ENCODE measurements at regions not wholly inside any gene's neighbourhood (a gene's known extent, or its start where the extent isn't known, plus 50 kb on each side); places are given as distances from the start of the nearest gene placed in this dataset.

DNA sequence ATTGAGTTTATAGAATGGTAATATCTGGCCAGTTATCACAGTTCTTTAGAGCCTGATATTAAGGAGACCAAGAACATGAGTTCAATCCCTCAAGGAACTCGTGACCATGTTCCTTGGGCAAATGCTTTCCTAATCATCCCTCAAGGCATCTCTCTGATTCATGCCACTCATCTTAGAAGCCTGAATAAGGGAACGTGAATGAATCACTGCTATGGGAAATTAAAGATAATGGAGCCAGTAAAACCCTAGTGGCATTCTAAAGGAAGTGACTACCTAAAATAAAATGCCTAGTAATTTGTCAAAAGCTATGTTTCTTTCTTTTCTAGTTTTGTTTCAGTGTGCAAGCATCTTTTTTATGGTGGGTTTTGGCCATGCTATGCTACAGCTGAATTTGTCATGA, 1161.3 kb downstream of the C4orf33 start:
- ChIA-PET CTCF (no interaction called here), POLR2A (no interaction called here)
- H3K4me1 Mint-ChIP-seq, result no peaks in the 10 kb centered on the region
- H3K9me3 Mint-ChIP-seq (ENCODE audit: low read depth), result no peaks in the 10 kb centered on the region
- H3K36me3 Mint-ChIP-seq (ENCODE audit: low read depth), result no peaks in the 10 kb centered on the region
- H3K4me3 Mint-ChIP-seq, result no peak overlapping the region
- intact Hi-C loops (cut with DNase I, micrococcal nuclease), result no loop called here
- H3K27ac Mint-ChIP-seq, result no peak overlapping the region
- no peaks in the 10 kb centered on the region for H3K27me3 Mint-ChIP-seq
- ATAC-seq, result no peak
- DNase-seq, result no peak

DNA sequence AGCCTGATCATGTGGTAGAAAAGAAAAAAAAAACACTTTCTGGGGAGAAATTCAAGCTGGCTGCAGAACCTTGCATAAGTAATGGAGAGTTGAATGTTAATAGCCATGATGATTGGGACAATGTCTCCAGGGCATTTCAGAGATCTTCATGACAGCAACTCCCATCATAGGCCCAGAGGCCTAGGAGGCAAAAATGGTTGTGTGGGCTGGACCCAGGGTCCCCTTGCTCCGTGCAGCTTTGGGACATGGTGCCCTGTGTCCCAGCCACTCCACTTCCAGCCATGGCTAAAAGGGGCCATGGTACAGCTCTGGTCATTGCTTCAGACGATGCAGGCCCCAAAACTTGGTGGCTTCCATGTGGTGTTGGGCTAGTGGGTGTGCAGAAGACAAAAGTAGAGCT, 1170.9 kb downstream of the C4orf33 start:
- Mint-ChIP-seq H3K4me3 (no peak overlapping the region), H3K36me3 (ENCODE audit: low read depth) (no peaks in the 10 kb centered on the region), H3K9me3 (ENCODE audit: low read depth) (peaks cover 13% of the 10 kb centered on the region), H3K27ac (no peak overlapping the region), H3K27me3 (no peaks in the 10 kb centered on the region), H3K4me1 (no peaks in the 10 kb centered on the region)
- CTCF ChIA-PET, result interaction anchor here (0.6 kb wide), 1 partner anchor 712 kb away, joined by 3 read pairs; no protein-coding TSS in a partner anchor
- POLR2A ChIA-PET, result no interaction called here
- ATAC-seq (no peak), DNase-seq (no peak)
- intact Hi-C loops (cut with DNase I, micrococcal nuclease), result no loop called here

DNA sequence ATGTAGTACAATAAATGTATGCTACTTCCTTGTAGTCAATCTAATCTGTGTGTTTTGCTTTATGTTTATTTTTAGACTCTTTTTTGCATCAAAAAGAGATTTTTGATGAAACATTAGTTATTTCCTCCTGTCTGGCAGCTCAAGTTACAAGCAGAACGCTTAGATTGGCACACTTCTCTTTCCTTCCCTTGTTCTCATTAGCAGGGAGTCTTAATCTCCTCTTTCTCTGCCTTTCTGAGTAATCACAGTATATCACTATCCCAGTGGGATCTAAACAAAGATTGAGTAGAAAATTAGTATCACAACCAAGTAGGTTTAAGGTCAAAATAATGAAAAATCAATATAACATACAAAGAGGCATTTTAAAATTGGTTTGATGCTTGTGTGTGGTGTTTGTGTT, 1192.6 kb downstream of the C4orf33 start:
- ChIA-PET CTCF (no interaction called here), POLR2A (no interaction called here)
- Mint-ChIP-seq H3K36me3 (ENCODE audit: low read depth) (no peaks in the 10 kb centered on the region), H3K27me3 (no peaks in the 10 kb centered on the region), H3K4me1 (no peaks in the 10 kb centered on the region), H3K27ac (no peak overlapping the region), H3K9me3 (ENCODE audit: low read depth) (peaks cover 5% of the 10 kb centered on the region), H3K4me3 (no peak overlapping the region)
- DNase-seq (no peak), ATAC-seq (no peak)
- intact Hi-C loops (cut with DNase I, micrococcal nuclease), result no loop called here

DNA sequence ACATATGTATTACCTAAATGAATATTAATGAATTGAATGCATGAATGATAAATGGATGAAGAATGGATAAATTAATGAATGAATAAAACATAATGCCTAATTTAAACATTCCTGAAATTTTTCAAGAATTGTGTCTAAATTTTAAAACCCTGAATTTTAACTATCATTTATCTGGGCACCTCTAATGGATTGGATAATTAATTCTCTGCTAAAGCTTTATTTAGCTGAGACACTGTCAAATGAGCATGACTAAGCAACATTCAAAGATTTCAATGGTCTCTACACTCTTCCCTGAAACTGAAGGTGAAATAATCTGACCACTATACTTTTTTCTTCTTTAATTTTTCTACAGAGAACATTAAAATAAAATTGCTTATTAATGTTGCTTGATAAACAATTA, 1197.7 kb downstream of the C4orf33 start:
- DNase-seq (no peak), ATAC-seq (no peak)
- Mint-ChIP-seq H3K4me1 (no peaks in the 10 kb centered on the region), H3K36me3 (ENCODE audit: low read depth) (no peaks in the 10 kb centered on the region), H3K27ac (no peak overlapping the region), H3K27me3 (no peaks in the 10 kb centered on the region), H3K4me3 (no peak overlapping the region), H3K9me3 (ENCODE audit: low read depth) (peaks cover 2% of the 10 kb centered on the region)
- intact Hi-C loops (cut with DNase I, micrococcal nuclease), result no loop called here
- CTCF ChIA-PET, result no interaction called here
- POLR2A ChIA-PET, result no interaction called here

DNA sequence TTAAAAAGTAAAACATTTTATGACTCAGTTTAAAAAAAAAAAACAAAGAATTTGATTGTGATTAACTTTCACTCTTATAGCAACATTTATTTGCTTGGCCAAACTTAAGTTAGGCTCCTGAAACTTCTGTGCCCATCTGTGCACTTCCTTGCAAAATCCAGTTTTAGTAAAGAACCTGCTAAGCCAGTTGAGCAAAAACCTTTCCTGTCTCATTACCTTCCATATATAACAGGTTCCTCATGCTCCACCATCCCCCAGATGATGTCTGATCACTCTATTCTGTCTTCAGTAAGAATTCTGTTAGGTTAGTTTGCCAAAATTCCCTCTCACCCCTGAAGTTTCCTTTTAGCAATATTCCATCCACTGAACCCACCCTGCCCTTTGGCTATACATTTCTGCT, 1200.5 kb downstream of the C4orf33 start:
- CTCF ChIA-PET, result no interaction called here
- H3K4me1 Mint-ChIP-seq, result no peaks in the 10 kb centered on the region

DNA sequence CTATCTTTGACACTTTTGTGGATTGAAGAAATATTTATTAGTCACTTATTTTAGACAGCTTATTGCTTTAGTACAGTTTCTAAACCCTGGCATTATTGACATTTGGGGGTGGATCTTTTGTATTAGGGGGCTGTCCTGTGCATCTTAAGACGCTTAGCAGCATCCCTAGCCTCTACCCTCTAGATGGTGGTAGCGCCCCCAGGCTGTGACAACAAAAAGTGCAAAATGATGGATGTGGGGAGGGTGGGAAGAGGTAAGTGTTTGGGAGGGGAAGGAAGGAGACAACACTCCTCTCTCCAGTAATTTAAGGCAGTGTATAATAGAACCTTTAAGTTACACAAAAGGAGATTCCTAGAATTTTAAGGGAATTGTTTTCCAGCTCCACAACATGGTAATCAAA, 1210.6 kb downstream of the C4orf33 start:
- ATAC-seq (no peak), DNase-seq (no peak)
- ChIA-PET CTCF (no interaction called here), POLR2A (no interaction called here)
- Mint-ChIP-seq H3K4me3 (no peak overlapping the region), H3K9me3 (ENCODE audit: low read depth) (no peaks in the 10 kb centered on the region), H3K4me1 (no peaks in the 10 kb centered on the region), H3K27me3 (no peaks in the 10 kb centered on the region), H3K27ac (no peak overlapping the region), H3K36me3 (ENCODE audit: low read depth) (no peaks in the 10 kb centered on the region)
- intact Hi-C loops (cut with DNase I, micrococcal nuclease), result no loop called here

More for the DNA sequence above, 1200.5 kb downstream of the C4orf33 start:
- Mint-ChIP-seq H3K36me3 (ENCODE audit: low read depth) (no peaks in the 10 kb centered on the region), H3K27ac (no peak overlapping the region), H3K4me3 (no peak overlapping the region), H3K9me3 (ENCODE audit: low read depth) (peaks cover 2% of the 10 kb centered on the region), H3K27me3 (no peaks in the 10 kb centered on the region)
- intact Hi-C loops (cut with DNase I, micrococcal nuclease), result no loop called here
- POLR2A ChIA-PET, result no interaction called here
- no peak for ATAC-seq
- no peak for DNase-seq

DNA sequence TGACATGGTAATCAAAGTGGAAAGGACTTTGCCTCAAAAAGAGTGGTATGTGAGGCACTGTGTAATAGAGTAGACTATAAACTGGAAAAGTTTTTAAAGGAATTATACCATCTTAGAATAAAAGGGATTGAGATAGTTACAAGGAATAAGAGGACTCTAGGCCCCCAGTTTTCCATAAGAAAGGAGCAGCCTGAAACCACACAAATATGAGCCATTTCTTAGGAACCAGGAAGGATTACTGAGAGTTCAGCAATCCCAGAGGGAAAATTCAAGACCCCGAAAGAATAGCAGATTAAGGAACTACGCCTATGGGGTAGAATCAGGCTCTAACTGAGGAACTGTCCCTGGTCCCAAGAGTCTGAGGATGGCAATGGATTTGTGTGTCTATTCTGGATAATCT, 1213.3 kb downstream of the C4orf33 start:
- no peaks in the 10 kb centered on the region for H3K9me3 Mint-ChIP-seq (ENCODE audit: low read depth)
- no peak overlapping the region for H3K27ac Mint-ChIP-seq
- no peaks in the 10 kb centered on the region for H3K4me1 Mint-ChIP-seq
- H3K4me3 Mint-ChIP-seq, result no peak overlapping the region
- ChIA-PET CTCF (no interaction called here), POLR2A (no interaction called here)
- intact Hi-C loops (cut with DNase I, micrococcal nuclease), result no loop called here
- ATAC-seq (no peak), DNase-seq (no peak)
- no peaks in the 10 kb centered on the region for H3K27me3 Mint-ChIP-seq
- no peaks in the 10 kb centered on the region for H3K36me3 Mint-ChIP-seq (ENCODE audit: low read depth)

DNA sequence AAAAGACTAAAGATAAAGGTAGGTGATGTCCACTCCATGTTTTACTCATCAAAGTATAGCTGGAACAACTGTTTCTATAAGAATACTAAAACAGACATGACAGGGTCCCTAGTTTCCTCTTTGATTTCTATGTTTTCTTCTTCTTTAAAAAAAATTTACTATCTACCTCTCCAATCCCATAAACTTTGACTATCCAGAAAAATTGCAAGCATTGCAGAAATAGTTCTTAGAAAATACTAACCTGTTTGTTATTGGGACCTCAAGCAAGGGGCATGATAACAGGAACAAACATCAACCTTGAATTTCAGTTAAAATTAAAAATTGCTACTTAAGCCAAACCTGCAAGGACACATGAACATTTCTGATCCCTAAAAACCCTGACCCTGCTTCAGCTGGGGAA, 1226.5 kb downstream of the C4orf33 start:
- Mint-ChIP-seq H3K4me1 (no peaks in the 10 kb centered on the region), H3K36me3 (ENCODE audit: low read depth) (no peaks in the 10 kb centered on the region), H3K27ac (no peak overlapping the region), H3K9me3 (ENCODE audit: low read depth) (no peaks in the 10 kb centered on the region), H3K4me3 (no peak overlapping the region), H3K27me3 (no peaks in the 10 kb centered on the region)
- CTCF ChIA-PET, result no interaction called here
- ATAC-seq (no peak), DNase-seq (no peak)
- intact Hi-C loops (cut with DNase I, micrococcal nuclease), result no loop called here
- POLR2A ChIA-PET, result no interaction called here

DNA sequence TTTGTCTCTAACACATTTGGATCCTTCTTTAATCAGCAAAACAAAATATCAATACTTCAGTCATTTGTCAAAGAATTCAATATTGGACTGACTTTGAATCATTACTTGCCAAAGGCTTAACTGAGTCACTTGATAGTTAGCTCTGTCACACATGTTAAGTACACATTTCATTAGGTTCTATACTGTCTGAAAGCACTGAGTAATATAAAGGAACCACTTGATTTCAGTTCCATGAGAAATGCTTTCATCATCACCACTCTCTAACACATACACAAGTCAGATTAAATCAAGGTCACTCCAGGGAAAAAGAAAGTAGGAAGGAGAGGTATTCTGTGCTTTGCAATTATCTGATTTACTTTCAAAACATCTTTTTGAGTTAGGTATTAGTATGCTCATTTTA, 1233.1 kb downstream of the C4orf33 start:
- no peak for DNase-seq
- no peak for ATAC-seq
- no peaks in the 10 kb centered on the region for H3K4me1 Mint-ChIP-seq
- CTCF ChIA-PET, result no interaction called here
- POLR2A ChIA-PET, result no interaction called here
- no peak overlapping the region for H3K27ac Mint-ChIP-seq
- no peaks in the 10 kb centered on the region for H3K36me3 Mint-ChIP-seq (ENCODE audit: low read depth)
- H3K9me3 Mint-ChIP-seq (ENCODE audit: low read depth), result no peaks in the 10 kb centered on the region
- H3K27me3 Mint-ChIP-seq, result no peaks in the 10 kb centered on the region
- no peak overlapping the region for H3K4me3 Mint-ChIP-seq
- intact Hi-C loops (cut with DNase I, micrococcal nuclease), result no loop called here

DNA sequence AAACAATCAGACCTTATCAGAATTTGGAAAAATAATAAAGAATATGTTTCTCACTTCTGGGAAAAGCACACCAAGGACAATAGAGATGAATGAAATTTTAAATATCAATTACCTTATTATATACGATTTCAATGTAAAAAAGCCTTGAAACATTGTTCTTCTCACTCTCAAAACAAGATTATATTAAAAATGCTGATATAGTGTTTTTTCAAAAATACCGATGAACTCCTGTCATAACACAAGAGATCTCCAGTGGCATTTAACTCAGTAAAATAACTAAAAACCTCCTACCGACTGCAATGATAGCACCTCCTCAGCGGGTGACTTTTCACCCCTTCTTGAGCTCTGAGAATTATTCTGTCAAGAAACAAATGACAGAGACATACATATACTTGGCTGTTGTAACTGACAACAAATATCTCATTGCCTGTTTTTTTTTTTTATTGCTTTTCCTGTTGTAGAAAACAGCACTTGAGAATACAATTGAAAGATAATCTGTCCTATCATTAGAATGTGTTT, 1237.3 kb downstream of the C4orf33 start:
- ChIA-PET POLR2A (no interaction called here), CTCF (no interaction called here)
- ATAC-seq (no peak), DNase-seq (no peak)
- intact Hi-C loops (cut with DNase I, micrococcal nuclease), result no loop called here
- Mint-ChIP-seq H3K36me3 (ENCODE audit: low read depth) (no peaks in the 10 kb centered on the region), H3K27ac (no peak overlapping the region), H3K9me3 (ENCODE audit: low read depth) (no peaks in the 10 kb centered on the region), H3K27me3 (no peaks in the 10 kb centered on the region), H3K4me1 (no peaks in the 10 kb centered on the region), H3K4me3 (no peak overlapping the region)

DNA sequence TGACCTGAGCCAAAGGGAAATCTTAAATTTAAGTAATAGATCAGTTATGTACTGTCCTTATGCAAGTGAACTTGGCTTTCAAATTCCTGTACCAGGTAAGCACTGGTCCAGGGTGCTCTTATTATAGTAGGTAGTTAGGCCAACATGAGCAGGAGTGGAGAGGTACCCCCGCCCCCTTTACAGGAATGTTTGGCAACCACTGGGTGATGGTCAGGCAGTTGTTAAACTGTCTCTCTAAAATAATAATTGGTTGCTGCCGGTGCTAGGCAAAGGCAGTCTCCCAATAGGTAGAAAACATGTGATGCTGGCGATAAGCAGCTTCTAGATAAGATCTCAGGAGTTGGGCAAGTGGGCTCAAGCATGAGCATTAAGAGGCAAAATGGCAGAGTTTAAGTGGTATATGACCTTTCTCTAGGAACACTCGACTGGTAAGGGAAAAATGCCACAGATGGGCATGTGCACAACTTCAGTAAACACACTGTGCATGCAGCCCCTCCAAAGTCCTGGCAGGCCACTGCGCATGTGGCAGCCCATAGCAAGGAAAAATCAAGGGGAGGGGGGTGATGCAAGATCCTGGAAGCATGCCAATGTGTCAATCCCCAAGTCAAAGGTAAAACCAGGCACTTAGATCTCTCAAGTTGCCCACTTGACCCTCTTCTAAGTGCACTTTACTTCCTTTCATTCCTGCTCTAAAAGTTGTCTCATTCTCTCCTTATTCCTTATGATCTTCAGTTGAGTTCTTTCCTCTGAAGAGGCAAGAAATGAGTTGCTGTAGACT, 1239.7 kb downstream of the C4orf33 start:
- POLR2A ChIA-PET, result no interaction called here

DNA sequence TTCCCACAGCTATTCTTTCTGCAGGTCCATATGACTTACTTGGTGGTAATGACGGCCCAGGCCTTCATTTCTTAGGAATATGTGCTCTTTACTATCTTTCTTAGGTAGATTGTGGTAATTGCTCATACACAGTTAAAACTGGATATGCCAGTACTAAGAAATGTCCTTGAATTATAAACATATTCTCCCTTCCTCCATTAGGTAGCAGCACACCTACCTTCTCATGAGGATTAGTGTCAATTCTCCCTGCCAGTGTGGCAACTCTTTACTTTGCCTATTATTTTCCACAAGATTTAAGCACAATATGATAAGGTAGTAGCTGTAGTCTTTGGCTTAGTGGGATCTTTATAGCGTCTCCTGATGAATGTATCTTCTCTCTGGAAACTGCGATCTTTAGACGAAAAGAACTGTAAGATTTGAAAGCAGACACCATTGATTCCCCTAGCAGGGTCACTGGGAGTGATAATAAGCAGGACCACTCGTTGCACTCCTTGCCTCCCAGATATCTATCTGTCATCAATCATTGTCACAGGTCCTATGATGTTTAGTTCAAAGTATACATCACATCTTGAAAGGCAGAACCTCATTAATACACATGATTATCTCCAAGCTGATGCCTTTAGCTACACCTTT, 1240.7 kb downstream of the C4orf33 start:
- intact Hi-C loops (cut with DNase I, micrococcal nuclease), result no loop called here
- DNase-seq, result no peak
- Mint-ChIP-seq H3K9me3 (ENCODE audit: low read depth) (no peaks in the 10 kb centered on the region), H3K4me1 (no peaks in the 10 kb centered on the region), H3K27me3 (no peaks in the 10 kb centered on the region), H3K27ac (no peak overlapping the region), H3K36me3 (ENCODE audit: low read depth) (no peaks in the 10 kb centered on the region), H3K4me3 (no peak overlapping the region)
- ChIA-PET POLR2A (no interaction called here), CTCF (interaction anchor here (1.0 kb wide), 1 partner anchor 20 kb away, joined by 3 read pairs; no protein-coding TSS in a partner anchor)
- no peak for ATAC-seq

More for the DNA sequence above, 1239.7 kb downstream of the C4orf33 start:
- no peak overlapping the region for H3K27ac Mint-ChIP-seq
- no peaks in the 10 kb centered on the region for H3K36me3 Mint-ChIP-seq (ENCODE audit: low read depth)
- DNase-seq (no peak), ATAC-seq (no peak)
- intact Hi-C loops (cut with DNase I, micrococcal nuclease), result no loop called here
- H3K9me3 Mint-ChIP-seq (ENCODE audit: low read depth), result no peaks in the 10 kb centered on the region
- CTCF ChIA-PET, result no interaction called here
- H3K4me1 Mint-ChIP-seq, result no peaks in the 10 kb centered on the region
- no peaks in the 10 kb centered on the region for H3K27me3 Mint-ChIP-seq
- H3K4me3 Mint-ChIP-seq, result no peak overlapping the region
